Esophagus muscularis mucosa (tissue), 4 donors: ENCODE measurements at regions not wholly inside any gene's neighbourhood (a gene's known extent, or its start where the extent isn't known, plus 50 kb on each side); places are given as distances from the start of the nearest gene placed in this dataset.

Experiments used
- EP300 ChIP-seq: sonication (generic); formaldehyde crosslinking; IDR thresholded peaks from one replicate; pipeline ENCODE4 v1.6.1; 2017; ENCODE audit warnings: antibody characterized with exemption
- POLR2A ChIP-seq: fragments of 450-650 bp; IDR thresholded peaks from one replicate; pipeline ENCODE4 v1.6.1; 2017; ENCODE audit warnings: antibody characterized with exemption, moderate library complexity, mild to moderate bottlenecking, low read depth
- POLR2AphosphoS5 ChIP-seq, 2 donors: sonication (generic); formaldehyde crosslinking; IDR thresholded peaks; one replicate each; pipeline ENCODE4 v1.6.1; 2017; ENCODE audit warnings: antibody characterized with exemption in 2 of 2
- TF ChIP-seq, protein P1 (sequence below), 3 experiments: fragments of 200-600 bp in 2 of 3; fragments of 450-650 bp in 1 of 3; sonication (generic) in 2 of 3; IDR thresholded peaks; one replicate each; pipeline ENCODE4 v1.5.1; 2017 to 2019; ENCODE audit warnings: antibody characterized with exemption in 3 of 3, mild to moderate bottlenecking in 2 of 3, moderate library complexity in 1 of 3

DNA sequence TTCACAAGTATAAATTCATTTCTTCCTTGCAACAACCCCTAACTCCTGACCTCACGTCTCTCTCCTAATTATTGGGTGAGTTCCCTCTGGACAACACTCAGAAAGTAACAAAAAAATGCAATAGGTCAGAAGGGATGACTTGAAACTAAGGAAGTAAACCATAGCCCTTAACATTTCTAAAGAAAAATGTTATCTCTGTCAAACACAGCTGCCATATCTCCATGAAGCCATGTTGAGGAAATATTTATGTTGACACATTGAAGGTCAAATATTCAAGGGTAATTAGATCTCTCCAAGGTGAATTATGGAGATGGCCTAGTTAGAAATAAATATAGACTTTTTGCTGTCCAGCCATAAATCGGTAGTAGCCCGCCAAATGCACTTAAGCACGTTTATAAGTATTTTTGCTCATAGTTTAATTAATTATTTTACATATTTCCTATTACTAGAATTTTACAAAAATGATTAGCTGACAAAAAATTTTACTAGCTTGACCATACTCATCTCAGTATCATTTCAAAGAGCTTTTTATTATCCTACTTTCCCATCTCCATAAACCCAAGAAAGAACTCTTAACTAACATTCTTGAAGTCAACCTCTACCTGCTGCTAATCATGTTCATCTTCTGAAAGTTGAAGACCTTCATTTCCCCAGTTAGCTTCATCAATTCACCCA is 160.1 kb upstream of the PKN2 start:
- TF ChIP-seq, protein P1, sequence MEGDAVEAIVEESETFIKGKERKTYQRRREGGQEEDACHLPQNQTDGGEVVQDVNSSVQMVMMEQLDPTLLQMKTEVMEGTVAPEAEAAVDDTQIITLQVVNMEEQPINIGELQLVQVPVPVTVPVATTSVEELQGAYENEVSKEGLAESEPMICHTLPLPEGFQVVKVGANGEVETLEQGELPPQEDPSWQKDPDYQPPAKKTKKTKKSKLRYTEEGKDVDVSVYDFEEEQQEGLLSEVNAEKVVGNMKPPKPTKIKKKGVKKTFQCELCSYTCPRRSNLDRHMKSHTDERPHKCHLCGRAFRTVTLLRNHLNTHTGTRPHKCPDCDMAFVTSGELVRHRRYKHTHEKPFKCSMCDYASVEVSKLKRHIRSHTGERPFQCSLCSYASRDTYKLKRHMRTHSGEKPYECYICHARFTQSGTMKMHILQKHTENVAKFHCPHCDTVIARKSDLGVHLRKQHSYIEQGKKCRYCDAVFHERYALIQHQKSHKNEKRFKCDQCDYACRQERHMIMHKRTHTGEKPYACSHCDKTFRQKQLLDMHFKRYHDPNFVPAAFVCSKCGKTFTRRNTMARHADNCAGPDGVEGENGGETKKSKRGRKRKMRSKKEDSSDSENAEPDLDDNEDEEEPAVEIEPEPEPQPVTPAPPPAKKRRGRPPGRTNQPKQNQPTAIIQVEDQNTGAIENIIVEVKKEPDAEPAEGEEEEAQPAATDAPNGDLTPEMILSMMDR (IDR thresholded peaks at IDR 0.05), result no peak
- no peak for TF ChIP-seq POLR2AphosphoS5 (IDR thresholded peaks at IDR 0.05)
- TF ChIP-seq EP300, result no peak
- TF ChIP-seq POLR2A, result no peak
